Stomach smooth muscle (tissue), 2 donors: ENCODE measurements at regions not wholly inside any gene's neighbourhood (a gene's known extent, or its start where the extent isn't known, plus 50 kb on each side); places are given as distances from the start of the nearest gene placed in this dataset.

ENCODE experiments used
- H3K27ac ChIP-seq: one replicate; pipeline ENCODE4 v1.7.0; 2013; ENCODE audit warnings: mild to moderate bottlenecking, low read length, inconsistent platforms
- H3K27me3 ChIP-seq, 2 donors: one replicate each; pipeline ENCODE4 v1.7.0; 2013; ENCODE audit warnings: low read length in 2 of 2; ENCODE audit not compliant: insufficient read depth in 2 of 2, control insufficient read depth in 1 of 2
- H3K36me3 ChIP-seq, 2 donors: one replicate each; pipeline ENCODE4 v1.7.0; 2013; ENCODE audit warnings: low read length in 2 of 2; ENCODE audit not compliant: control insufficient read depth in 2 of 2, insufficient read depth in 2 of 2
- H3K4me1 ChIP-seq: one replicate; pipeline ENCODE4 v1.7.0; 2013; ENCODE audit warnings: low read length; ENCODE audit not compliant: control insufficient read depth, insufficient read depth
- H3K4me3 ChIP-seq, 2 donors: one replicate each; pipeline ENCODE4 v1.7.0; 2013; ENCODE audit warnings: low read length in 2 of 2
- H3K9ac ChIP-seq, 2 donors: one replicate each; pipeline ENCODE4 v1.7.0; 2013; ENCODE audit warnings: low read length in 2 of 2, mild to moderate bottlenecking in 1 of 2
- H3K9me3 ChIP-seq, 2 donors: one replicate each; pipeline ENCODE4 v1.7.0; 2013; ENCODE audit warnings: low read length in 2 of 2; ENCODE audit not compliant: control insufficient read depth in 2 of 2
- donor health status: healthy.
- donor health status: Pancreatic carcinoma.

GRCh38 chr2:147396890-147397289 is 447.9 kb upstream of the ACVR2A start:
- no peaks in the 10 kb centered on the region for H3K36me3 ChIP-seq
- H3K4me1 ChIP-seq = no peaks in the 10 kb centered on the region
- H3K27me3 ChIP-seq = no peaks in the 10 kb centered on the region
- no peaks in the 10 kb centered on the region for H3K9me3 ChIP-seq
- no peak overlapping the region for H3K4me3 ChIP-seq
- H3K9ac ChIP-seq = no peak overlapping the region
- H3K27ac ChIP-seq = no peak overlapping the region

- Histone ChIP-seq H3K27ac (no peak overlapping the region), H3K4me3 (no peak overlapping the region), H3K27me3 (no peaks in the 10 kb centered on the region), H3K36me3 (no peaks in the 10 kb centered on the region), H3K9me3 (no peaks in the 10 kb centered on the region), H3K4me1 (no peaks in the 10 kb centered on the region), H3K9ac (no peak overlapping the region)
These were observed 450.5 kb upstream of the ACVR2A start for GRCh38 chr2:147394179-147394790.

- H3K27ac ChIP-seq = no peak overlapping the region
- no peaks in the 10 kb centered on the region for H3K36me3 ChIP-seq
- H3K9ac ChIP-seq = no peak overlapping the region
- H3K4me3 ChIP-seq = no peak overlapping the region
- no peaks in the 10 kb centered on the region for H3K4me1 ChIP-seq
- H3K9me3 ChIP-seq = no peaks in the 10 kb centered on the region
- no peaks in the 10 kb centered on the region for H3K27me3 ChIP-seq
These were observed 452.6 kb upstream of the ACVR2A start for GRCh38 chr2:147392180-147392579.

GRCh38 chr2:147390475-147390874 is 454.4 kb upstream of the ACVR2A start:
- H3K36me3 ChIP-seq = no peaks in the 10 kb centered on the region
- H3K27me3 ChIP-seq = no peaks in the 10 kb centered on the region

GRCh38 chr2:147389218-147389617 is 455.6 kb upstream of the ACVR2A start:
- H3K4me1 ChIP-seq = no peaks in the 10 kb centered on the region
- no peak overlapping the region for H3K27ac ChIP-seq
- H3K4me3 ChIP-seq = no peak overlapping the region
- no peaks in the 10 kb centered on the region for H3K36me3 ChIP-seq
- no peaks in the 10 kb centered on the region for H3K9me3 ChIP-seq
- H3K27me3 ChIP-seq = no peaks in the 10 kb centered on the region
- H3K9ac ChIP-seq = no peak overlapping the region

More at GRCh38 chr2:147390475-147390874, 454.4 kb upstream of the ACVR2A start:
- H3K4me1 ChIP-seq = no peaks in the 10 kb centered on the region
- no peaks in the 10 kb centered on the region for H3K9me3 ChIP-seq
- H3K9ac ChIP-seq = no peak overlapping the region
- H3K4me3 ChIP-seq = no peak overlapping the region
- H3K27ac ChIP-seq = no peak overlapping the region

GRCh38 chr2:147388217-147388616 is 456.6 kb upstream of the ACVR2A start:
- Histone ChIP-seq H3K27me3 (no peaks in the 10 kb centered on the region), H3K36me3 (no peaks in the 10 kb centered on the region), H3K9me3 (no peaks in the 10 kb centered on the region), H3K4me3 (no peak overlapping the region), H3K9ac (no peak overlapping the region), H3K4me1 (no peaks in the 10 kb centered on the region), H3K27ac (no peak overlapping the region)

- Histone ChIP-seq H3K36me3 (no peaks in the 10 kb centered on the region), H3K9ac (no peak overlapping the region), H3K9me3 (no peaks in the 10 kb centered on the region), H3K4me1 (no peaks in the 10 kb centered on the region), H3K27ac (no peak overlapping the region), H3K4me3 (no peak overlapping the region), H3K27me3 (no peaks in the 10 kb centered on the region)
These were observed 458.5 kb upstream of the ACVR2A start for GRCh38 chr2:147386284-147386683.

- no peaks in the 10 kb centered on the region for H3K27me3 ChIP-seq
- no peaks in the 10 kb centered on the region for H3K36me3 ChIP-seq
- no peaks in the 10 kb centered on the region for H3K4me1 ChIP-seq
- no peak overlapping the region for H3K4me3 ChIP-seq
- H3K9me3 ChIP-seq = no peaks in the 10 kb centered on the region
- no peak overlapping the region for H3K9ac ChIP-seq
- no peak overlapping the region for H3K27ac ChIP-seq
These were observed 459.2 kb upstream of the ACVR2A start for GRCh38 chr2:147385600-147385999.

GRCh38 chr2:147384659-147385058 is 460.2 kb upstream of the ACVR2A start:
- H3K27me3 ChIP-seq = no peaks in the 10 kb centered on the region
- H3K27ac ChIP-seq = no peak overlapping the region
- no peak overlapping the region for H3K9ac ChIP-seq
- no peaks in the 10 kb centered on the region for H3K4me1 ChIP-seq
- H3K36me3 ChIP-seq = no peaks in the 10 kb centered on the region
- H3K9me3 ChIP-seq = no peaks in the 10 kb centered on the region
- H3K4me3 ChIP-seq = no peak overlapping the region

- Histone ChIP-seq H3K27me3 (no peaks in the 10 kb centered on the region), H3K9me3 (no peaks in the 10 kb centered on the region), H3K9ac (no peak overlapping the region), H3K4me3 (no peak overlapping the region), H3K27ac (no peak overlapping the region), H3K4me1 (no peaks in the 10 kb centered on the region), H3K36me3 (no peaks in the 10 kb centered on the region)
These were observed 462.4 kb upstream of the ACVR2A start for GRCh38 chr2:147382322-147382948.

- H3K27me3 ChIP-seq = no peaks in the 10 kb centered on the region
- H3K9ac ChIP-seq = no peak overlapping the region
- no peak overlapping the region for H3K27ac ChIP-seq
- H3K9me3 ChIP-seq = no peaks in the 10 kb centered on the region
- H3K36me3 ChIP-seq = no peaks in the 10 kb centered on the region
- H3K4me1 ChIP-seq = no peaks in the 10 kb centered on the region
- no peak overlapping the region for H3K4me3 ChIP-seq
These were observed 466.4 kb upstream of the ACVR2A start for GRCh38 chr2:147378403-147378802.
